SU-DHL-6 (cell line): ENCODE measurements at regions not wholly inside any gene's neighbourhood (a gene's known extent, or its start where the extent isn't known, plus 50 kb on each side); places are given as distances from the start of the nearest gene placed in this dataset.

ENCODE experiments used
- H2AFZ ChIP-seq: fragments of 200-600 bp; sonication (generic); 2 replicates; pipeline ENCODE4 v1.6.1; 2014; ENCODE audit warnings: low read depth, mild to moderate bottlenecking, moderate library complexity, mixed read lengths, antibody characterized with exemption, low read length; ENCODE audit not compliant: severe bottlenecking
- H3F3A ChIP-seq: fragments of 200-600 bp; shearing (Covaris generic); 2 replicates; pipeline ENCODE4 v1.6.0; 2016; ENCODE audit warnings: antibody characterized with exemption, mild to moderate bottlenecking; ENCODE audit not compliant: insufficient read depth
- H3K27ac ChIP-seq: fragments of 200-600 bp; sonication (generic); 2 replicates; pipeline ENCODE4 v1.5.1; 2016; ENCODE audit warnings: low read depth, mild to moderate bottlenecking, low read length, moderate library complexity, mixed read lengths
- H3K27me3 ChIP-seq: fragments of 200-600 bp; sonication (generic), shearing (Covaris generic); 2 replicates; pipeline ENCODE4 v1.6.0; 2014; ENCODE audit warnings: mild to moderate bottlenecking, low read length
- H3K36me3 ChIP-seq: fragments of 200-600 bp; sonication (generic); 2 replicates; pipeline ENCODE4 v1.6.1; 2014; ENCODE audit warnings: mild to moderate bottlenecking, low read length, mixed read lengths
- H3K4me2 ChIP-seq: fragments of 300-600, 200-600 bp; shearing (Covaris generic), sonication (generic); 2 replicates; pipeline ENCODE4 v1.6.0; 2014; ENCODE audit warnings: low read length, low read depth, mild to moderate bottlenecking; ENCODE audit not compliant: poor library complexity, severe bottlenecking
- H3K4me3 ChIP-seq: fragments of 200-600 bp; sonication (generic); 2 replicates; pipeline ENCODE4 v1.5.1; 2014; ENCODE audit warnings: antibody characterized with exemption, low read length, mild to moderate bottlenecking, mixed read lengths; ENCODE audit not compliant: insufficient read depth, poor library complexity, severe bottlenecking
- H3K79me2 ChIP-seq: fragments of 200-600 bp; sonication (generic); 2 replicates; pipeline ENCODE4 v1.6.1; 2014; ENCODE audit warnings: mild to moderate bottlenecking, low read length, moderate library complexity; ENCODE audit not compliant: insufficient read depth
- H3K9ac ChIP-seq: fragments of 200-600 bp; sonication (generic); 2 replicates; pipeline ENCODE4 v1.7.0; 2014; ENCODE audit warnings: mild to moderate bottlenecking, low read length
- H3K9me2 ChIP-seq: fragments of 200-600 bp; sonication (generic); replicated peaks from 2 replicates; pipeline ENCODE4 v1.6.1; 2014; ENCODE audit warnings: low read length; ENCODE audit not compliant: insufficient read depth
- H3K9me3 ChIP-seq: fragments of 200-600 bp; sonication (generic); 2 replicates; pipeline ENCODE4 v1.6.1; 2014; ENCODE audit warnings: low read length, mixed read lengths; ENCODE audit not compliant: insufficient read depth
- H4K20me1 ChIP-seq: fragments of 200-600 bp; sonication (generic); 2 replicates; pipeline ENCODE4 v1.6.1; 2014; ENCODE audit warnings: low read depth, mild to moderate bottlenecking, antibody characterized with exemption, low read length, moderate library complexity, mixed read lengths
- CTCF ChIP-seq: fragments of 200-600 bp; sonication (generic); IDR thresholded peaks from one replicate; pipeline ENCODE4 v1.5.1; 2017; ENCODE audit warnings: antibody characterized with exemption, mild to moderate bottlenecking, low read length, moderate library complexity; ENCODE audit not compliant: insufficient read depth, poor library complexity, severe bottlenecking
- EZH2phosphoT487 ChIP-seq: fragments of 200-600 bp; sonication (generic), shearing (Covaris generic); conservative IDR thresholded peaks from 2 replicates; pipeline ENCODE4 v1.6.1; 2018; ENCODE audit warnings: mild to moderate bottlenecking, antibody characterized with exemption, low read length, moderate library complexity, mixed read lengths

- Histone ChIP-seq H3K36me3 (no peaks in the 10 kb centered on the region), H3K27ac (no peak overlapping the region), H2AFZ (no peak overlapping the region), H3K27me3 (0 out of 2 replicates have a peak, but pooled peaks cover 4% of the 10 kb centered on the region), H3K4me3 (no peak overlapping the region), H3K9me3 (no peaks in the 10 kb centered on the region), H4K20me1 (no peaks in the 10 kb centered on the region), H3K9ac (no peak overlapping the region), H3K9me2 (no peaks in the 10 kb centered on the region), H3K79me2 (no peaks in the 10 kb centered on the region), H3K4me2 (no peak overlapping the region), H3F3A (no peaks in the 10 kb centered on the region)
- TF ChIP-seq EZH2phosphoT487 (no peak), CTCF (no peak)
These were observed 271.1 kb downstream of the CDC5L start for GRCh38 chr6:44658571-44658970.

- Histone ChIP-seq H3K79me2 (no peaks in the 10 kb centered on the region), H3K9ac (no peak overlapping the region), H3K4me3 (no peak overlapping the region), H3K9me3 (no peaks in the 10 kb centered on the region), H3K4me2 (no peak overlapping the region), H4K20me1 (no peaks in the 10 kb centered on the region), H2AFZ (no peak overlapping the region), H3K27ac (no peak overlapping the region), H3F3A (no peaks in the 10 kb centered on the region), H3K9me2 (no peaks in the 10 kb centered on the region), H3K27me3 (no peaks in the 10 kb centered on the region), H3K36me3 (no peaks in the 10 kb centered on the region)
- TF ChIP-seq CTCF, result no peak
- TF ChIP-seq EZH2phosphoT487, result no peak
These were observed 272.2 kb downstream of the CDC5L start for GRCh38 chr6:44659726-44660125.

GRCh38 chr6:44660561-44661220 lies 273.2 kb downstream of the CDC5L start:
- Histone ChIP-seq H3K27ac (no peak overlapping the region), H3K4me2 (no peak overlapping the region), H3K9me2 (no peaks in the 10 kb centered on the region), H3K9me3 (no peaks in the 10 kb centered on the region), H3K27me3 (no peaks in the 10 kb centered on the region), H4K20me1 (no peaks in the 10 kb centered on the region), H3K4me3 (no peak overlapping the region), H3K79me2 (no peaks in the 10 kb centered on the region), H3F3A (no peaks in the 10 kb centered on the region), H3K36me3 (no peaks in the 10 kb centered on the region), H3K9ac (no peak overlapping the region), H2AFZ (no peak overlapping the region)
- TF ChIP-seq CTCF, result no peak
- TF ChIP-seq EZH2phosphoT487, result no peak
